DND-41 (cell line): ENCODE measurements at regions not wholly inside any gene's neighbourhood (a gene's known extent, or its start where the extent isn't known, plus 50 kb on each side); places are given as distances from the start of the nearest gene placed in this dataset.

Source experiments
- EZH2 ChIP-seq: IDR thresholded peaks from 3 replicates; pipeline ENCODE4 v1.6.1; 2012; ENCODE audit warnings: borderline replicate concordance, low read depth, mild to moderate bottlenecking, moderate library complexity, low read length, inconsistent platforms; ENCODE audit not compliant: severe bottlenecking
- TF ChIP-seq, protein P1 (sequence below): IDR thresholded peaks from 2 replicates; pipeline ENCODE4 v1.5.1; 2012; ENCODE audit warnings: borderline replicate concordance, low read length, moderate library complexity, mild to moderate bottlenecking; ENCODE audit not compliant: poor library complexity, severe bottlenecking; ENCODE audit errors: extremely low read depth

DNA sequence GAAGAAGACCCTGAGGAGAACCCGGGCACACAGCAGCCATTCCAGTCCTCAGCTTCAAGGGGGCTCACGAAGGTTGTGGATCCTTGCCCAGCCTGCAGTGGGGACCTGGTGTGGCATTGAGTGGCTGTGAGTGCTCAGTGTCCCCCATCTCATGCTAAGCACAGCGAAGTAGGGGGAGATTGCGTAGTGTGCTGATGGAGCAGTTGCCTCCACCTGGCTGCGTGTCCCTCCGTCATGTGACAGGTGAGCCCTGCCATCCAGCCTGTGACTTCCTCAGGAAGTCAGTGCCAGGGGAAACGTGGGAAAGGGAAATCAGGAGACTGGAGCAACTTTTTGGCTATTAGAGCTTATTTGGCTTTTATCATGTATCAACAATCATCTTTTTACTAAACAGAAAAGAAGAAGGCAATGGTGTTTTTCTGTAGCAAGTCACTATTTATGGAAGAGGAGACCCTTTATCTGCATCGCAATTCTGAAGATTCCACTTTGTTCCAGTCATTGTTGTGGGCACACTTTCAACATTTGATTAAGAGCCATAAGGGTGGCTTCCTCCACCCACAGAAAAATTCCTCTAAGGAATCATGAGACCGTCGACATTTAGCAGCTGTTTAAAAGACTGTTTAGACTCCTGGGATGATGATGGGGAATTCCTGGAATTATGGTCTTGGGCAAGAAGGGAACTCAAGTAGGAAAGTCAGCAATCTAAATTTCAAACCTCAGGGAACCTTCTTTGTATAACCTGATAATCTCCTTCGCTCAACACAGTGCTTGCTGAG, 126.8 kb upstream of the SPATA13 start:
- TF ChIP-seq, protein P1, sequence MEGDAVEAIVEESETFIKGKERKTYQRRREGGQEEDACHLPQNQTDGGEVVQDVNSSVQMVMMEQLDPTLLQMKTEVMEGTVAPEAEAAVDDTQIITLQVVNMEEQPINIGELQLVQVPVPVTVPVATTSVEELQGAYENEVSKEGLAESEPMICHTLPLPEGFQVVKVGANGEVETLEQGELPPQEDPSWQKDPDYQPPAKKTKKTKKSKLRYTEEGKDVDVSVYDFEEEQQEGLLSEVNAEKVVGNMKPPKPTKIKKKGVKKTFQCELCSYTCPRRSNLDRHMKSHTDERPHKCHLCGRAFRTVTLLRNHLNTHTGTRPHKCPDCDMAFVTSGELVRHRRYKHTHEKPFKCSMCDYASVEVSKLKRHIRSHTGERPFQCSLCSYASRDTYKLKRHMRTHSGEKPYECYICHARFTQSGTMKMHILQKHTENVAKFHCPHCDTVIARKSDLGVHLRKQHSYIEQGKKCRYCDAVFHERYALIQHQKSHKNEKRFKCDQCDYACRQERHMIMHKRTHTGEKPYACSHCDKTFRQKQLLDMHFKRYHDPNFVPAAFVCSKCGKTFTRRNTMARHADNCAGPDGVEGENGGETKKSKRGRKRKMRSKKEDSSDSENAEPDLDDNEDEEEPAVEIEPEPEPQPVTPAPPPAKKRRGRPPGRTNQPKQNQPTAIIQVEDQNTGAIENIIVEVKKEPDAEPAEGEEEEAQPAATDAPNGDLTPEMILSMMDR = no peak
- TF ChIP-seq EZH2 = no peak
